H1 (cell line): ENCODE measurements at regions not wholly inside any gene's neighbourhood (a gene's known extent, or its start where the extent isn't known, plus 50 kb on each side); places are given as distances from the start of the nearest gene placed in this dataset.

Experiments used
- CTCF ChIA-PET: fragments of 300-600 bp; sonication (Branson Sonifier 250); formaldehyde crosslinking; loops from one replicate; lab custom pipeline; 2021; ENCODE audit not compliant: partially characterized antibody; lab: Charles Lee
- POLR2A ChIA-PET: fragments of 300-600 bp; sonication (Branson Sonifier 250); formaldehyde crosslinking; loops from one replicate; lab custom pipeline; 2021; ENCODE audit warnings: inconsistent platforms; ENCODE audit not compliant: partially characterized antibody; lab: Charles Lee
- DNase-seq, 2 experiments: peaks; one replicate each; pipeline versions ENCODE4 v3.0.0 to v3.0.0-alpha.2; 2010 to 2022; ENCODE audit warnings: low spot score in 2 of 2, low read depth in 1 of 2, mixed read lengths in 1 of 2
- FAIRE-seq: peaks from 2 replicates; lab custom pipeline; 2011; peaks lifted over from hg19 to GRCh38; lab: Jason Lieb, UNC
- H2AFZ ChIP-seq: 2 replicates; pipeline ENCODE4 v1.8.1; 2012; ENCODE audit warnings: low read length, inconsistent platforms
- H2AK5ac ChIP-seq: 2 replicates; pipeline ENCODE4 v1.6.1; 2013; ENCODE audit warnings: low read depth, low read length
- H2BK120ac ChIP-seq: replicated peaks from 2 replicates; pipeline ENCODE3; 2013; ENCODE audit warnings: low read depth, low read length, inconsistent platforms
- H2BK12ac ChIP-seq: 2 replicates; pipeline ENCODE4 v1.6.1; 2013; ENCODE audit warnings: low read depth, low read length
- H2BK15ac ChIP-seq: 2 replicates; pipeline ENCODE4 v1.6.1; 2013; ENCODE audit warnings: low read length
- H2BK20ac ChIP-seq: 2 replicates; pipeline ENCODE4 v1.6.1; 2013; ENCODE audit warnings: low read length
- H2BK5ac ChIP-seq: 2 replicates; pipeline ENCODE4 v1.6.1; 2013; ENCODE audit warnings: low read depth, low read length
- H3K14ac ChIP-seq: 2 replicates; pipeline ENCODE4 v1.6.1; 2013; ENCODE audit warnings: inconsistent platforms; ENCODE audit not compliant: insufficient read length
- H3K18ac ChIP-seq: 2 replicates; pipeline ENCODE4 v1.6.1; 2013; ENCODE audit warnings: low read length; ENCODE audit errors: extremely low read depth
- H3K23ac ChIP-seq: 2 replicates; pipeline ENCODE4 v1.6.1; 2013; ENCODE audit warnings: inconsistent platforms; ENCODE audit not compliant: insufficient read length
- H3K23me2 ChIP-seq: 2 replicates; pipeline ENCODE4 v1.6.1; 2013; ENCODE audit warnings: low read depth, low read length
- H3K27ac ChIP-seq: 2 replicates; pipeline ENCODE4 v1.6.1; 2011; ENCODE audit warnings: low read depth, low read length, inconsistent platforms
- H3K27me3 ChIP-seq, 4 experiments: replicated peaks in 1 of 4; 1 replicate in 1 of 4; 2 replicates in 3 of 4; pipeline versions ENCODE4 v1.6.1 to v1.8.1; 2011 to 2013; ENCODE audit warnings: low read length in 3 of 4, mild to moderate bottlenecking in 3 of 4, inconsistent platforms in 2 of 4, mixed read lengths in 2 of 4, moderate library complexity in 1 of 4; ENCODE audit not compliant: control insufficient read depth in 3 of 4, insufficient read depth in 3 of 4; ENCODE audit errors: extremely low read depth in 1 of 4
- H3K36me3 ChIP-seq, 4 experiments: 2 replicates each; pipeline versions ENCODE4 v1.6.1 to v1.8.1; 2011 to 2013; ENCODE audit warnings: mild to moderate bottlenecking in 4 of 4, low read length in 3 of 4, moderate library complexity in 2 of 4, control low read depth in 1 of 4, inconsistent platforms in 1 of 4; ENCODE audit not compliant: insufficient read depth in 4 of 4, control insufficient read depth in 2 of 4
- H3K4ac ChIP-seq: replicated peaks from 2 replicates; pipeline ENCODE3; 2013; ENCODE audit warnings: low read length, low read depth, mixed read lengths, inconsistent platforms; ENCODE audit not compliant: insufficient read length
- H3K4me1 ChIP-seq, 4 experiments: replicated peaks in 1 of 4; 1 replicate in 1 of 4; 2 replicates in 3 of 4; pipeline versions ENCODE4 v1.6.1 to v1.8.1; 2011 to 2013; ENCODE audit warnings: low read length in 3 of 4, inconsistent platforms in 2 of 4, mixed read lengths in 1 of 4; ENCODE audit not compliant: insufficient read depth in 4 of 4, control insufficient read depth in 3 of 4
- H3K4me2 ChIP-seq, 2 experiments: 2 replicates each; pipeline versions ENCODE4 v1.6.1 to v1.8.1; 2011 to 2013; ENCODE audit warnings: low read depth in 2 of 2, low read length in 2 of 2, control low read depth in 1 of 2, inconsistent platforms in 1 of 2, mild to moderate bottlenecking in 1 of 2; ENCODE audit not compliant: insufficient read depth in 1 of 2
- H3K4me3 ChIP-seq, 4 experiments: fragments of 200-600, 300-600 bp in 1 of 4; sonication (generic), shearing (Covaris generic), sonication (Bioruptor Twin) in 1 of 4; 2 replicates each; pipeline versions ENCODE4 v1.5.1 to v1.8.1; 2011 to 2016; ENCODE audit warnings: low read length in 4 of 4, low read depth in 3 of 4, control low read depth in 2 of 4, inconsistent platforms in 2 of 4, mild to moderate bottlenecking in 2 of 4, mixed read lengths in 1 of 4, moderate library complexity in 1 of 4; ENCODE audit not compliant: insufficient read depth in 2 of 4; ENCODE audit errors: extremely low read depth in 1 of 4
- H3K56ac ChIP-seq: replicated peaks from 2 replicates; pipeline ENCODE3; 2013; ENCODE audit warnings: low read depth, mild to moderate bottlenecking, mixed read lengths, low read length, inconsistent platforms; ENCODE audit not compliant: insufficient read length
- H3K79me1 ChIP-seq: 2 replicates; pipeline ENCODE4 v1.6.1; 2013; ENCODE audit warnings: low read depth, low read length, control low read depth
- H3K79me2 ChIP-seq, 2 experiments: 2 replicates each; pipeline versions ENCODE4 v1.6.1 to v1.8.1; 2012 to 2013; ENCODE audit warnings: low read length in 2 of 2, mild to moderate bottlenecking in 2 of 2, inconsistent platforms in 1 of 2; ENCODE audit not compliant: insufficient read depth in 2 of 2, control insufficient read depth in 1 of 2
- H3K9ac ChIP-seq, 4 experiments: replicated peaks in 1 of 4; 1 replicate in 1 of 4; 2 replicates in 3 of 4; pipeline versions ENCODE4 v1.6.1 to v1.8.1; 2011 to 2013; ENCODE audit warnings: low read depth in 3 of 4, low read length in 3 of 4, control low read depth in 2 of 4, mild to moderate bottlenecking in 2 of 4, moderate library complexity in 2 of 4, inconsistent platforms in 1 of 4; ENCODE audit errors: extremely low read depth in 1 of 4
- H3K9me3 ChIP-seq, 2 experiments: 2 replicates each; pipeline versions ENCODE4 v1.6.1 to v1.8.1; 2012 to 2013; ENCODE audit warnings: mild to moderate bottlenecking in 2 of 2, moderate library complexity in 2 of 2, control low read depth in 1 of 2, inconsistent platforms in 1 of 2, low read depth in 1 of 2, low read length in 1 of 2, mixed read lengths in 1 of 2; ENCODE audit not compliant: insufficient read depth in 2 of 2
- H4K20me1 ChIP-seq, 2 experiments: replicated peaks in 1 of 2; 2 replicates each; pipeline versions ENCODE3 to v1.8.1; 2011 to 2013; ENCODE audit warnings: inconsistent platforms in 2 of 2, low read length in 2 of 2, mild to moderate bottlenecking in 1 of 2; ENCODE audit not compliant: insufficient read depth in 2 of 2, control insufficient read depth in 1 of 2
- H4K5ac ChIP-seq: 2 replicates; pipeline ENCODE4 v1.6.1; 2013; ENCODE audit warnings: low read length, low read depth, mixed read lengths, inconsistent platforms; ENCODE audit not compliant: insufficient read length
- H4K8ac ChIP-seq: 2 replicates; pipeline ENCODE4 v1.8.0; 2013; ENCODE audit warnings: mild to moderate bottlenecking, moderate library complexity, low read length, inconsistent platforms; ENCODE audit not compliant: insufficient read depth; ENCODE audit errors: extremely low read depth
- H4K91ac ChIP-seq: replicated peaks from 2 replicates; pipeline ENCODE3; 2013; ENCODE audit warnings: low read length, mixed read lengths, inconsistent platforms; ENCODE audit not compliant: insufficient read length
- CBX5 ChIP-seq: fragments of 300-800, 300-1000 bp; sonication (generic); IDR thresholded peaks from 2 replicates; pipeline ENCODE4 v1.7.1; 2016; ENCODE audit warnings: antibody characterized with exemption, low read length, low read depth
- YY1 ChIP-seq: IDR thresholded peaks from 2 replicates; pipeline ENCODE4 v1.6.1; 2011; ENCODE audit warnings: low read depth, mild to moderate bottlenecking, low read length
- WGBS, 2 experiments: shearing (Covaris generic) in 1 of 2; methylation state at CpG; one replicate each; pipeline versions ENCODE4 v1.1.6 to v1.1.7; 2013 to 2015; ENCODE audit warnings: low lambda C conversion rate in 2 of 2, mixed read lengths in 2 of 2, inconsistent platforms in 1 of 2, low coverage in 1 of 2, missing lambda C conversion rate in 1 of 2; ENCODE audit not compliant: insufficient replicate concordance in 2 of 2, insufficient coverage in 1 of 2, insufficient read length in 1 of 2; ENCODE audit errors: extremely low coverage in 1 of 2, missing lambda C conversion rate in 1 of 2; 5-methylcytosine and 5-hydroxymethylcytosine counted together
- TF ChIP-seq, protein P1 (sequence below): IDR thresholded peaks from 2 replicates; pipeline ENCODE4 v1.6.1; 2011; ENCODE audit warnings: low read length, improper control_type of control experiment

GRCh38 chr6:108762394-108762793 lies 85.8 kb upstream of the ARMC2 start:
- H3K36me3 ChIP-seq, result no peaks in the 10 kb centered on the region
- no peak overlapping the region for H3K27ac ChIP-seq
- H4K91ac ChIP-seq, result no peak overlapping the region
- H3K18ac ChIP-seq, result no peak overlapping the region
- no peak overlapping the region for H3K14ac ChIP-seq
- no peak overlapping the region for H3K4me3 ChIP-seq
- TF ChIP-seq YY1 (no peak), CBX5 (no peak)
- TF ChIP-seq, protein P1, sequence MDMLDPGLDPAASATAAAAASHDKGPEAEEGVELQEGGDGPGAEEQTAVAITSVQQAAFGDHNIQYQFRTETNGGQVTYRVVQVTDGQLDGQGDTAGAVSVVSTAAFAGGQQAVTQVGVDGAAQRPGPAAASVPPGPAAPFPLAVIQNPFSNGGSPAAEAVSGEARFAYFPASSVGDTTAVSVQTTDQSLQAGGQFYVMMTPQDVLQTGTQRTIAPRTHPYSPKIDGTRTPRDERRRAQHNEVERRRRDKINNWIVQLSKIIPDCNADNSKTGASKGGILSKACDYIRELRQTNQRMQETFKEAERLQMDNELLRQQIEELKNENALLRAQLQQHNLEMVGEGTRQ, result no peak
- CTCF ChIA-PET, result interaction anchor here (0.6 to 1.5 kb wide), 2 partner anchors 13 to 270 kb away, joined by 3 read pairs; no protein-coding TSS in a partner anchor
- no peak overlapping the region for H3K4me2 ChIP-seq
- H4K8ac ChIP-seq, result no peak overlapping the region
- no peak overlapping the region for H2BK12ac ChIP-seq
- H3K79me2 ChIP-seq, result no peaks in the 10 kb centered on the region
- no peak overlapping the region for H2BK20ac ChIP-seq
- WGBS, 2 experiments, result 90% methylated on average over 1 of the region's 1 CpG; no CpG with 5 or more reads in 1 of the 2 experiments
- no peaks in the 10 kb centered on the region for H3K79me1 ChIP-seq
- no peaks in the 10 kb centered on the region for H3K9me3 ChIP-seq
- H2AFZ ChIP-seq, result no peak overlapping the region
- H2BK120ac ChIP-seq, result no peak overlapping the region
- no peaks in the 10 kb centered on the region for H3K27me3 ChIP-seq
- POLR2A ChIA-PET, result interaction anchor here (1.4 kb wide), 1 partner anchor 18 kb away, joined by 3 read pairs; no protein-coding TSS in a partner anchor
- no peaks in the 10 kb centered on the region for H3K23me2 ChIP-seq
- DNase-seq (peak in 1 of 2 experiments; percentile 19), FAIRE-seq (no peak)
- no peak overlapping the region for H2BK5ac ChIP-seq
- H3K56ac ChIP-seq, result no peak overlapping the region
- H4K20me1 ChIP-seq, result no peaks in the 10 kb centered on the region
- 0 out of 7 replicates have a peak, but pooled peaks cover 0 to 4% (median 1%) of the 10 kb centered on the region in 4 experiments for H3K4me1 ChIP-seq
- H2BK15ac ChIP-seq, result no peak overlapping the region
- H3K23ac ChIP-seq, result no peak overlapping the region
- H3K9ac ChIP-seq, result no peak overlapping the region
- no peak overlapping the region for H3K4ac ChIP-seq
- no peak overlapping the region for H4K5ac ChIP-seq
- no peak overlapping the region for H2AK5ac ChIP-seq
